HCT116 (cell line): ENCODE measurements at regions not wholly inside any gene's neighbourhood (a gene's known extent, or its start where the extent isn't known, plus 50 kb on each side); places are given as distances from the start of the nearest gene placed in this dataset.

Experiments used
- EZH2 ChIP-seq: fragments of 200-600 bp; sonication (generic); IDR thresholded peaks from 2 replicates; pipeline ENCODE4 v1.6.1; 2017; ENCODE audit warnings: antibody characterized with exemption, mixed run types
- POLR2A ChIP-seq: IDR thresholded peaks from 2 replicates; pipeline ENCODE4 v1.7.0; 2011; ENCODE audit warnings: borderline replicate concordance; ENCODE audit not compliant: insufficient read depth, insufficient read length; ENCODE audit errors: extremely low read depth
- ZFX ChIP-seq: fragments of 450-650 bp; IDR thresholded peaks from 2 replicates; pipeline ENCODE4 v1.6.1; 2017
- ZNF274 ChIP-seq: fragments of 200-500 bp; sonication (Bioruptor generic); IDR thresholded peaks from 2 replicates; pipeline ENCODE4 v1.6.1; 2014; ENCODE audit warnings: mild to moderate bottlenecking, low read depth, low read length, inconsistent platforms
- TF ChIP-seq, protein P1 (sequence below), 3 experiments: fragments of 200-600 bp in 1 of 3; sonication (generic) in 1 of 3; IDR thresholded peaks in 2 of 3; conservative IDR thresholded peaks in 1 of 3; 2 replicates each; pipeline ENCODE4 v1.5.1; 2012 to 2017; ENCODE audit warnings: low read depth in 2 of 3, low read length in 2 of 3, antibody characterized with exemption in 1 of 3, borderline replicate concordance in 1 of 3, control low read depth in 1 of 3, mild to moderate bottlenecking in 1 of 3, mixed read lengths in 1 of 3, mixed run types in 1 of 3, moderate library complexity in 1 of 3; ENCODE audit not compliant: insufficient read depth in 1 of 3

DNA sequence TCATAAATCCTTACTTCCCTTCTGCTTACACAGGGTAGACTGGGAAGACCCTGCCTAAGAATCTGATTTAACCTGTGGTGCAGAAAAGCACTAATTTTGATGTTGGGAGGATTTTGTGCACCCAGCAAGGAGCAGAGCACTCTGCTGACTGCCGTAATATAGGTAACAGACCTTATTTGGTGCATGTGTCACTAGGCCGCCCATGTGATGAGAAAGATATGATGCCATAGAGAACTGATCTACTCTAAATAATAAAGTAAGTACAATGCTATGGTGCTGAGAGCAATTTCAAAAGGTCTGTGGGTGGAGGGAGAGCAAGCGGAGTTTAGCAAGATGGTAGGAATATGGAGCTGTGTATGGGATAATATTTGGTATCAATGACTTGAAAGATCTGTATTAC lies 1663.6 kb upstream of the SEL1L start:
- TF ChIP-seq POLR2A: no peak
- no peak for TF ChIP-seq EZH2
- TF ChIP-seq, protein P1, sequence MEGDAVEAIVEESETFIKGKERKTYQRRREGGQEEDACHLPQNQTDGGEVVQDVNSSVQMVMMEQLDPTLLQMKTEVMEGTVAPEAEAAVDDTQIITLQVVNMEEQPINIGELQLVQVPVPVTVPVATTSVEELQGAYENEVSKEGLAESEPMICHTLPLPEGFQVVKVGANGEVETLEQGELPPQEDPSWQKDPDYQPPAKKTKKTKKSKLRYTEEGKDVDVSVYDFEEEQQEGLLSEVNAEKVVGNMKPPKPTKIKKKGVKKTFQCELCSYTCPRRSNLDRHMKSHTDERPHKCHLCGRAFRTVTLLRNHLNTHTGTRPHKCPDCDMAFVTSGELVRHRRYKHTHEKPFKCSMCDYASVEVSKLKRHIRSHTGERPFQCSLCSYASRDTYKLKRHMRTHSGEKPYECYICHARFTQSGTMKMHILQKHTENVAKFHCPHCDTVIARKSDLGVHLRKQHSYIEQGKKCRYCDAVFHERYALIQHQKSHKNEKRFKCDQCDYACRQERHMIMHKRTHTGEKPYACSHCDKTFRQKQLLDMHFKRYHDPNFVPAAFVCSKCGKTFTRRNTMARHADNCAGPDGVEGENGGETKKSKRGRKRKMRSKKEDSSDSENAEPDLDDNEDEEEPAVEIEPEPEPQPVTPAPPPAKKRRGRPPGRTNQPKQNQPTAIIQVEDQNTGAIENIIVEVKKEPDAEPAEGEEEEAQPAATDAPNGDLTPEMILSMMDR (IDR thresholded peaks at IDR 0.05 in 2 of 3, conservative IDR thresholded peaks at IDR 0.05 in 1 of 3; ENCODE audit: borderline replicate concordance in 1 of 3, insufficient read depth in 1 of 3, low read depth in 2 of 3, low read length in 2 of 3): no peak
- no peak for TF ChIP-seq ZFX
- TF ChIP-seq ZNF274: no peak
